ENCODE measurements at regions not wholly inside any gene's neighbourhood (a gene's known extent, or its start where the extent isn't known, plus 50 kb on each side); places are given as distances from the start of the nearest gene placed in this dataset.

DNA sequence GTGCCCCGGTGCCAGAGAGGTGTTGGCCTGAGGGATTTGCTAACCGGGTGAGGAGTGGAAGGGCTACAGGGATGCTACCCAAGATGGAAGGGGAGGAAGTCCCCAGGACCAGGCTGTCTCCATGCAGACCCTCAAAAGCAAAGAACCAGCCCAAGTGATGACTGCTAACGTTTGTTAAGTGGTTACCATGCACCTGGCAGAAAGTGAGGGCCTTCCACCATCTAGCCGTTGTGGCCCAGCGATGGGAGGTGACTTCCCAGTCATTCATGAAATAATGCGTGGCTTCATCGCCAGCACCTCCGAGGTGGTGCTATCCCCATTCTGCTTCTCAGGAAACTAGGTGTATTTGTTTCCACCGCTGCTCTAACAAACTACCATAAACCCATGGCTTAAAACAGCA, 86.8 kb upstream of the LANCL2 start:
- Histone ChIP-seq H3K4me2 (no peak overlapping the region), H3K27me3 (ENCODE audit: insufficient read depth) (no peaks in the 10 kb centered on the region), H3K27ac (ENCODE audit: low read depth) (no peak overlapping the region), H3F3A (replicated peaks; ENCODE audit: low read depth) (no peaks in the 10 kb centered on the region), H3K79me2 (replicated peaks; ENCODE audit: insufficient read depth) (no peaks in the 10 kb centered on the region), H2AFZ (no peak overlapping the region), H3K36me3 (ENCODE audit: insufficient read depth) (no peaks in the 10 kb centered on the region), H4K20me1 (replicated peaks; ENCODE audit: insufficient read depth) (no peaks in the 10 kb centered on the region), H3K4me3 (no peak overlapping the region), H3K9me2 (ENCODE audit: insufficient read depth) (no peaks in the 10 kb centered on the region), H3K4me1 (ENCODE audit: insufficient read depth) (no peaks in the 10 kb centered on the region)
- H3K27ac Mint-ChIP-seq, result no peak overlapping the region
- DNase-seq (ENCODE audit: low spot score), result no peak
- no peaks in the 10 kb centered on the region; the same call in 2 of the 3 replicates for H3K9me3 Mint-ChIP-seq
- TF ChIP-seq ZNF331 (CRISPR knock-in tag; IDR thresholded peaks at IDR 0.05; ENCODE audit: low read depth) (no peak), NANOG (IDR thresholded peaks at IDR 0.05; ENCODE audit: borderline replicate concordance) (no peak)
- H3K36me3 Mint-ChIP-seq (ENCODE audit: low read depth), result no peaks in the 10 kb centered on the region
- ATAC-seq, result no peak
- H3K4me3 Mint-ChIP-seq, result no peak overlapping the region
- H3K4me1 Mint-ChIP-seq, result no peaks in the 10 kb centered on the region; the same call in 1 of the 3 replicates
- peaks cover 14% of the 10 kb centered on the region for H3K27me3 Mint-ChIP-seq (ENCODE audit: insufficient read depth, low read depth, poor library complexity)

- Histone ChIP-seq H3K27me3 (ENCODE audit: insufficient read depth) (no peaks in the 10 kb centered on the region), H3K36me3 (ENCODE audit: insufficient read depth) (no peaks in the 10 kb centered on the region), H2AFZ (no peak overlapping the region; the same call in 1 of the 2 replicates), H3F3A (replicated peaks; ENCODE audit: low read depth) (no peaks in the 10 kb centered on the region), H3K4me3 (no peak overlapping the region), H3K4me1 (ENCODE audit: insufficient read depth) (no peaks in the 10 kb centered on the region), H3K27ac (ENCODE audit: low read depth) (no peak overlapping the region), H3K4me2 (no peak overlapping the region), H3K79me2 (replicated peaks; ENCODE audit: insufficient read depth) (no peaks in the 10 kb centered on the region), H3K9me2 (ENCODE audit: insufficient read depth) (no peaks in the 10 kb centered on the region), H4K20me1 (replicated peaks; ENCODE audit: insufficient read depth) (no peaks in the 10 kb centered on the region)
- no peak for TF ChIP-seq STAT1 (IDR thresholded peaks at IDR 0.05; ENCODE audit: unreplicated experiment)
- TF ChIP-seq ZNF331 (CRISPR knock-in tag; IDR thresholded peaks at IDR 0.05; ENCODE audit: low read depth), result no peak
- TF ChIP-seq NANOG (IDR thresholded peaks at IDR 0.05; ENCODE audit: borderline replicate concordance), result no peak
- TF ChIP-seq, protein P1, sequence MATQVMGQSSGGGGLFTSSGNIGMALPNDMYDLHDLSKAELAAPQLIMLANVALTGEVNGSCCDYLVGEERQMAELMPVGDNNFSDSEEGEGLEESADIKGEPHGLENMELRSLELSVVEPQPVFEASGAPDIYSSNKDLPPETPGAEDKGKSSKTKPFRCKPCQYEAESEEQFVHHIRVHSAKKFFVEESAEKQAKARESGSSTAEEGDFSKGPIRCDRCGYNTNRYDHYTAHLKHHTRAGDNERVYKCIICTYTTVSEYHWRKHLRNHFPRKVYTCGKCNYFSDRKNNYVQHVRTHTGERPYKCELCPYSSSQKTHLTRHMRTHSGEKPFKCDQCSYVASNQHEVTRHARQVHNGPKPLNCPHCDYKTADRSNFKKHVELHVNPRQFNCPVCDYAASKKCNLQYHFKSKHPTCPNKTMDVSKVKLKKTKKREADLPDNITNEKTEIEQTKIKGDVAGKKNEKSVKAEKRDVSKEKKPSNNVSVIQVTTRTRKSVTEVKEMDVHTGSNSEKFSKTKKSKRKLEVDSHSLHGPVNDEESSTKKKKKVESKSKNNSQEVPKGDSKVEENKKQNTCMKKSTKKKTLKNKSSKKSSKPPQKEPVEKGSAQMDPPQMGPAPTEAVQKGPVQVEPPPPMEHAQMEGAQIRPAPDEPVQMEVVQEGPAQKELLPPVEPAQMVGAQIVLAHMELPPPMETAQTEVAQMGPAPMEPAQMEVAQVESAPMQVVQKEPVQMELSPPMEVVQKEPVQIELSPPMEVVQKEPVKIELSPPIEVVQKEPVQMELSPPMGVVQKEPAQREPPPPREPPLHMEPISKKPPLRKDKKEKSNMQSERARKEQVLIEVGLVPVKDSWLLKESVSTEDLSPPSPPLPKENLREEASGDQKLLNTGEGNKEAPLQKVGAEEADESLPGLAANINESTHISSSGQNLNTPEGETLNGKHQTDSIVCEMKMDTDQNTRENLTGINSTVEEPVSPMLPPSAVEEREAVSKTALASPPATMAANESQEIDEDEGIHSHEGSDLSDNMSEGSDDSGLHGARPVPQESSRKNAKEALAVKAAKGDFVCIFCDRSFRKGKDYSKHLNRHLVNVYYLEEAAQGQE (IDR thresholded peaks at IDR 0.05; ENCODE audit: unreplicated experiment), result no peak
- no peak for TF ChIP-seq EZH2phosphoT487 (IDR thresholded peaks at IDR 0.05; ENCODE audit: unreplicated experiment)
- TF ChIP-seq JUNB (IDR thresholded peaks at IDR 0.05; ENCODE audit: unreplicated experiment), result no peak
- TF ChIP-seq ZNF462 (CRISPR knock-in tag; IDR thresholded peaks at IDR 0.05), result no peak
- TF ChIP-seq, protein P2, sequence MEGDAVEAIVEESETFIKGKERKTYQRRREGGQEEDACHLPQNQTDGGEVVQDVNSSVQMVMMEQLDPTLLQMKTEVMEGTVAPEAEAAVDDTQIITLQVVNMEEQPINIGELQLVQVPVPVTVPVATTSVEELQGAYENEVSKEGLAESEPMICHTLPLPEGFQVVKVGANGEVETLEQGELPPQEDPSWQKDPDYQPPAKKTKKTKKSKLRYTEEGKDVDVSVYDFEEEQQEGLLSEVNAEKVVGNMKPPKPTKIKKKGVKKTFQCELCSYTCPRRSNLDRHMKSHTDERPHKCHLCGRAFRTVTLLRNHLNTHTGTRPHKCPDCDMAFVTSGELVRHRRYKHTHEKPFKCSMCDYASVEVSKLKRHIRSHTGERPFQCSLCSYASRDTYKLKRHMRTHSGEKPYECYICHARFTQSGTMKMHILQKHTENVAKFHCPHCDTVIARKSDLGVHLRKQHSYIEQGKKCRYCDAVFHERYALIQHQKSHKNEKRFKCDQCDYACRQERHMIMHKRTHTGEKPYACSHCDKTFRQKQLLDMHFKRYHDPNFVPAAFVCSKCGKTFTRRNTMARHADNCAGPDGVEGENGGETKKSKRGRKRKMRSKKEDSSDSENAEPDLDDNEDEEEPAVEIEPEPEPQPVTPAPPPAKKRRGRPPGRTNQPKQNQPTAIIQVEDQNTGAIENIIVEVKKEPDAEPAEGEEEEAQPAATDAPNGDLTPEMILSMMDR (conservative IDR thresholded peaks at IDR 0.05; ENCODE audit: low read depth in 2 of 2), result no peak
- no peak for TF ChIP-seq CREB1 (CRISPR knock-in tag; IDR thresholded peaks at IDR 0.05; ENCODE audit: low read depth)
- Mint-ChIP-seq H3K4me3 (no peak overlapping the region), H3K27ac (no peak overlapping the region; the same call in 1 of the 2 replicates), H3K4me1 (no peaks in the 10 kb centered on the region; the same call in 1 of the 3 replicates), H3K36me3 (ENCODE audit: low read depth) (no peaks in the 10 kb centered on the region), H3K27me3 (ENCODE audit: insufficient read depth, low read depth, poor library complexity) (peaks cover 14% of the 10 kb centered on the region), H3K9me3 (no peaks in the 10 kb centered on the region; the same call in 2 of the 3 replicates)
- DNase-seq (ENCODE audit: low spot score), result no peak
- no peak for ATAC-seq
Observed at GRCh38 chr7:55279080-55279845, 85.9 kb upstream of the LANCL2 start.
